ENCODE measurements at regions not wholly inside any gene's neighbourhood (a gene's known extent, or its start where the extent isn't known, plus 50 kb on each side); places are given as distances from the start of the nearest gene placed in this dataset.

- no peak for ATAC-seq
- no peaks in the 10 kb centered on the region for H3K4me1 ChIP-seq (ENCODE audit: low read depth)
- no peak for TF ChIP-seq CTCF (IDR thresholded peaks at IDR 0.05)
Observed at GRCh38 chr17:34173241-34173640, 81.8 kb upstream of the CCL2 start.

GRCh38 chr17:34174496-34174895 is 80.6 kb upstream of the CCL2 start:
- intact Hi-C loops (cut with DNase I, micrococcal nuclease) = no loop called here
- Histone ChIP-seq H3K4me3 (no peak overlapping the region), H3K9me3 (no peaks in the 10 kb centered on the region), H3K36me3 (ENCODE audit: low read depth) (no peaks in the 10 kb centered on the region), H3K4me1 (ENCODE audit: low read depth) (no peaks in the 10 kb centered on the region)
- DNase-seq = no peak
- TF ChIP-seq CTCF (IDR thresholded peaks at IDR 0.05) = no peak
- no peak for ATAC-seq

More at GRCh38 chr17:34173241-34173640, 81.8 kb upstream of the CCL2 start:
- Histone ChIP-seq H3K4me3 (no peak overlapping the region), H3K36me3 (ENCODE audit: low read depth) (no peaks in the 10 kb centered on the region), H3K9me3 (no peaks in the 10 kb centered on the region)
- intact Hi-C loops (cut with DNase I, micrococcal nuclease) = no loop called here
- DNase-seq = no peak

- DNase-seq = no peak
- Histone ChIP-seq H3K4me3 (no peak overlapping the region), H3K36me3 (ENCODE audit: low read depth) (no peaks in the 10 kb centered on the region), H3K9me3 (no peaks in the 10 kb centered on the region), H3K4me1 (ENCODE audit: low read depth) (no peaks in the 10 kb centered on the region)
- no peak for TF ChIP-seq CTCF (IDR thresholded peaks at IDR 0.05)
- no peak for ATAC-seq
- intact Hi-C loops (cut with DNase I, micrococcal nuclease) = no loop called here
Observed at GRCh38 chr17:34176440-34176839, 78.6 kb upstream of the CCL2 start.

- no peaks in the 10 kb centered on the region for H3K9me3 ChIP-seq
- intact Hi-C loops (cut with DNase I, micrococcal nuclease) = no loop called here
- DNase-seq (no peak), ATAC-seq (peak; percentile 28)
- no peaks in the 10 kb centered on the region for H3K4me1 ChIP-seq (ENCODE audit: low read depth)
- no peaks in the 10 kb centered on the region for H3K36me3 ChIP-seq (ENCODE audit: low read depth)
- H3K4me3 ChIP-seq = no peak overlapping the region
- TF ChIP-seq CTCF (IDR thresholded peaks at IDR 0.05) = no peak
Observed at GRCh38 chr17:34177642-34178041, 77.4 kb upstream of the CCL2 start.

- no peak for ATAC-seq
- Histone ChIP-seq H3K4me3 (no peak overlapping the region), H3K36me3 (ENCODE audit: low read depth) (no peaks in the 10 kb centered on the region), H3K9me3 (no peaks in the 10 kb centered on the region), H3K4me1 (ENCODE audit: low read depth) (no peaks in the 10 kb centered on the region)
- no peak for TF ChIP-seq CTCF (IDR thresholded peaks at IDR 0.05)
- DNase-seq = no peak
- intact Hi-C loops (cut with DNase I, micrococcal nuclease) = no loop called here
Observed at GRCh38 chr17:34178092-34178491, 77.0 kb upstream of the CCL2 start.
